ENCODE measurements at regions not wholly inside any gene's neighbourhood (a gene's known extent, or its start where the extent isn't known, plus 50 kb on each side); places are given as distances from the start of the nearest gene placed in this dataset.
A peak's percentile ranks its signal among the peaks of the same experiment; 100 is the strongest.

DNA sequence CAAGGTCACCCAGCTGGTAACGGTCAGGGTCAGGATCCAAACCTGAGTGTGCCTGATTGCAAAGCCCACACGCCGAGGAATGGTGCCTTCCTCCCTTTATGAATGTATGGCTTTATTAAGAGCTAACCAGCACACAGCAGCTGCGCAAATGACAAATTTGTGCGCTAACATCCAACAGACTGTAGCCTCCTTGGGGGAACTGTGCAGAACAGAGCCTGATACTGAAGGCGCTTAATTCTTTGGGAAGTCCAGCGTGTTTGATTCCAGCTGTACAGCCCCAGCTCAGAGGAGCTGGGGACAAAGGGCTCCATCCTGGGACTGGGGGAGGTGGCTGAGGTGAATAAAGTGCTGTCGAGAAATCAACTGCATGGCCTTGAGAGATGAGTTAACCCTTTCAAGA is 75.7 kb upstream of the JARID2 start:
- no peaks in the 10 kb centered on the region for H3K79me2 ChIP-seq (ENCODE audit: insufficient read depth, low read length)
- no peak for DNase-seq
- no peaks in the 10 kb centered on the region for H3K9me3 ChIP-seq (ENCODE audit: control insufficient read depth, low read depth, low read length)
- no peak overlapping the region; a peak in 1 of 5 replicates for H3K4me3 Mint-ChIP-seq
- TF ChIP-seq, protein P1, sequence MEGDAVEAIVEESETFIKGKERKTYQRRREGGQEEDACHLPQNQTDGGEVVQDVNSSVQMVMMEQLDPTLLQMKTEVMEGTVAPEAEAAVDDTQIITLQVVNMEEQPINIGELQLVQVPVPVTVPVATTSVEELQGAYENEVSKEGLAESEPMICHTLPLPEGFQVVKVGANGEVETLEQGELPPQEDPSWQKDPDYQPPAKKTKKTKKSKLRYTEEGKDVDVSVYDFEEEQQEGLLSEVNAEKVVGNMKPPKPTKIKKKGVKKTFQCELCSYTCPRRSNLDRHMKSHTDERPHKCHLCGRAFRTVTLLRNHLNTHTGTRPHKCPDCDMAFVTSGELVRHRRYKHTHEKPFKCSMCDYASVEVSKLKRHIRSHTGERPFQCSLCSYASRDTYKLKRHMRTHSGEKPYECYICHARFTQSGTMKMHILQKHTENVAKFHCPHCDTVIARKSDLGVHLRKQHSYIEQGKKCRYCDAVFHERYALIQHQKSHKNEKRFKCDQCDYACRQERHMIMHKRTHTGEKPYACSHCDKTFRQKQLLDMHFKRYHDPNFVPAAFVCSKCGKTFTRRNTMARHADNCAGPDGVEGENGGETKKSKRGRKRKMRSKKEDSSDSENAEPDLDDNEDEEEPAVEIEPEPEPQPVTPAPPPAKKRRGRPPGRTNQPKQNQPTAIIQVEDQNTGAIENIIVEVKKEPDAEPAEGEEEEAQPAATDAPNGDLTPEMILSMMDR (conservative IDR thresholded peaks at IDR 0.05) = no peak
- no peak overlapping the region for H3K9ac ChIP-seq (ENCODE audit: extremely low read depth, insufficient read length, low read length)
- H3K4me2 ChIP-seq (ENCODE audit: insufficient read depth, insufficient read length, low read length) = peak overlapping the region; percentile 16
- H3K23me2 ChIP-seq (ENCODE audit: insufficient read length, low read depth, low read length, poor library complexity, severe bottlenecking) = no peaks in the 10 kb centered on the region
- H3K4me1 ChIP-seq (ENCODE audit: insufficient read depth, low read length) = no peaks in the 10 kb centered on the region; the same call in none of the 2 replicates
- no peaks in the 10 kb centered on the region for H3K9me3 Mint-ChIP-seq
- no peaks in the 10 kb centered on the region for H3K27me3 ChIP-seq (ENCODE audit: insufficient read depth, low read length)
- no peak overlapping the region for H3K4ac ChIP-seq (ENCODE audit: low read depth, low read length)
- H2BK12ac ChIP-seq (ENCODE audit: insufficient read length, low read depth, low read length) = no peak overlapping the region
- H2BK5ac ChIP-seq (ENCODE audit: insufficient read length, low read length) = no peak overlapping the region
- H3K79me1 ChIP-seq (ENCODE audit: insufficient read depth, low read depth, low read length, poor library complexity, severe bottlenecking) = no peaks in the 10 kb centered on the region
- no peak overlapping the region for H2AFZ ChIP-seq (ENCODE audit: low read length)
- WGBS (ENCODE audit: extremely low coverage, insufficient read length, low lambda C conversion rate) = no CpG with 5 or more reads among the region's 8 CpGs
- H3T11ph ChIP-seq (ENCODE audit: low read length) = no peak overlapping the region
- H2BK120ac ChIP-seq (ENCODE audit: low read depth, low read length, poor library complexity, severe bottlenecking) = no peak overlapping the region
- no peak overlapping the region for H3K27ac Mint-ChIP-seq
- H3K4me1 Mint-ChIP-seq = peaks cover 28 to 34% of the 10 kb centered on the region in 2 experiments
- H3K27me3 Mint-ChIP-seq (ENCODE audit: low read depth) = no peaks in the 10 kb centered on the region
- no peaks in the 10 kb centered on the region for H4K20me1 ChIP-seq (ENCODE audit: control insufficient read depth, insufficient read depth, insufficient read length)
- H2BK20ac ChIP-seq (ENCODE audit: low read depth, low read length, poor library complexity, severe bottlenecking) = no peak overlapping the region
- H4K91ac ChIP-seq (ENCODE audit: insufficient read length, low read depth, low read length) = no peak overlapping the region
- H3K36me3 Mint-ChIP-seq (ENCODE audit: insufficient read depth in 1 of 3, low read depth in 3 of 3) = no peaks in the 10 kb centered on the region
- peak overlapping the region; percentile 43; the same call in 1 of the 2 replicates for H3K14ac ChIP-seq (ENCODE audit: insufficient read depth, low read length)
- no peak overlapping the region for H4K5ac ChIP-seq (ENCODE audit: insufficient read length, low read depth, low read length)
- H4K8ac ChIP-seq (replicated peaks; ENCODE audit: insufficient read length, low read depth, low read length) = no peak overlapping the region
- H3K23ac ChIP-seq (ENCODE audit: insufficient read length, low read depth, low read length) = no peak overlapping the region
- H3K56ac ChIP-seq (ENCODE audit: insufficient read length, low read depth, low read length) = no peak overlapping the region
- no peak overlapping the region for H2BK15ac ChIP-seq (ENCODE audit: low read depth, low read length)
- H3K18ac ChIP-seq (ENCODE audit: insufficient read length, low read depth, low read length) = no peak overlapping the region
- H2AK5ac ChIP-seq (ENCODE audit: insufficient read length, low read length) = no peak overlapping the region
- H3K27ac ChIP-seq (ENCODE audit: insufficient read length, low read depth, low read length) = no peak overlapping the region
